HK-2 (cell line): ENCODE measurements at regions not wholly inside any gene's neighbourhood (a gene's known extent, or its start where the extent isn't known, plus 50 kb on each side); places are given as distances from the start of the nearest gene placed in this dataset.
A peak's percentile ranks its signal among the peaks of the same experiment; 100 is the strongest.

ENCODE experiments used
- DNase-seq: peaks from one replicate; pipeline ENCODE4 v3.0.0-alpha.2; 2018; ENCODE audit not compliant: unreplicated experiment

DNA sequence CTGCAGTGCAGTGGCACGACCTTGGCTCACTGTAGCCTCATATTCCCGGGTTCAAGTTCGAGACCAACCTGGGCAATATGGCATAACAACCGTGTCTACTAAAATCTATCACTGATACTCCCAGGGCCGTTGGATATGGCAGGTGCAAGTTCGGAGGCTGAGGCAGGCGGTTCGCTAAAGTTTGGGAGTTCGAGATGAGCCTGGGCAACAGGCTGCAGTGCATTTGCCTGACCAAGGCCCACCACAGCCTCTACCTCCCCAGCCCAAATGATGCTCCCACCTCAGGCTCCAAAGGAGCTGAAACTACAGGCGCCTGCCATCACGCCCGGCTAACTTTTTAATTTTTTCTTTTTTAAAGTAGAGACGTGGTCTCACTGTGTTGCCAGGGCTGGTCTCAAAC lies 177.1 kb upstream of the ALG10B start:
- DNase-seq: no peak

DNA sequence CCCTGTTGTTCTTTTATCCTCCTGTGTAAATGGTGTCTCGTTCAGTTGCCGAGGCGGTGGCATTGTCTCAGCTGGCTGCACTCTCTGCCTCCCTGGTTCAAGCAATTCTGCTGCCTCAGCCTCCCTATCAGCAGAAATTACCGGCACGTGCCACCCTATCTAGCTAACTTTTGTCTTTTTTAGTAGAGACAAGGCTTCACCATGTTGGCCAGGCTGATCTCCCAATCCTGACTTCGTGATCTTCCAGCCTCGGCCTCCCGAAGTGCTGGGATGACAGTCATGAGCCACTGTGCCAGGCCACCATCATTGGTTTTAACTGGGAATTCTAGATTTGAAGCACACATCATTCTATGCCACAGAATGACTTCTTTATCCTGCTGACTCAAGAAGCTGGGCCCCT lies 175.3 kb upstream of the ALG10B start:
- no peak for DNase-seq

DNA sequence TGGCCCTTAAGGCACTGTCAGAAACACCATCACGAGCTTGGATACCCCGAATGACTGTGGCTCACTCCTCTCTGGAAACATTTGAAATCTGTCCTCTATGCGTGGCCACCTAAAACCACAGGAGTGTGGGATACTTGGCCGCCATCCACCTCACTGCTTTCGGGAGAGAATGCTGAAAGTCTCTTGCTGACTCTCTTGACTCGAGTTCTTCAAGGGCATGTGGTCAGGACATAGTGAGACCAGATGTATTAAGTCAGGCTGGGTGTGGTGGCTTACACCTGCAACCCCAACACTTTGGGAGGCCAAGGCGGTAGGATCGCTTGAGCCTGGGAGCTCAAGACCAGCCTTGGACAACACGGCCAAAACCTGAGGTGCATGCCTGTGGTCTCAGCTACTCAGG lies 174.7 kb upstream of the ALG10B start:
- DNase-seq: no peak

DNA sequence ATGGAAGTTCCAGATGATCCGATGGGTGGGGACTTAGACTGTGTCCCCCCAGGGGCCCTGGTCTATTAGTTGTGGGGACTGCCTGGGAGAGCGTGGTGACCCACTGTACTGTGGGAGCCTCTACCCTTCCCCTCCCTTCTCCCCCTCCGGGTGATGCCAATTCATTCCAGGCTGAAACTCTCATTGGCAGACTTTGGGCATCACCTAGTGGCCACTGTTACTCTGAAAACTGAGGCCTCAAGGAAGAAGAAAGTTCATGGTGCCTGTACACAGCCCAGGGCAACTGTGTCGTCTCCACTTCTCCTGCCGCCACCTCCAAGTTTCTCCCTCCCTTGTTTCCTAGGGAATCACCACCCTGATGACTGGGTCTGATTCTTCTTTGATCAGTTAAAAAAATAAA lies 173.6 kb upstream of the ALG10B start:
- no peak for DNase-seq

DNA sequence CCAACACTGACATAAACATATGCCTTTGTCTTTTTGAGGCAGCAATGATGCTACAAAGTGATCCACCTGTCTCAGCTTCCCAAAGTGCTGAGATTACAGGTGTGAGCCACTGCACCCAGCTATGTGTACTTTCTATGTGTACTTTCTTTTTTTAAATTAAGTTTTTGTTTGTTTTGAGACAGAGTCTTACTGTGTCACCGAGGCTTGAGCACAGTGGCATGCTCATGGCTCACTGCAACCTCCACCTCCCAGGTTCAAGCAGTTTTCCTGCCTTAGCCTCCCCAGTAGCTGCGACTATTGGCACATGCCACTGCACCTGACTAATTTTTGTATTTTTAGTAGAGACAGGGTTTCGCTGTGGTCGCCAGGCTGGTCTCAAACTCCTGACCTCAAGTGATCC lies 172.5 kb upstream of the ALG10B start:
- DNase-seq: no peak

DNA sequence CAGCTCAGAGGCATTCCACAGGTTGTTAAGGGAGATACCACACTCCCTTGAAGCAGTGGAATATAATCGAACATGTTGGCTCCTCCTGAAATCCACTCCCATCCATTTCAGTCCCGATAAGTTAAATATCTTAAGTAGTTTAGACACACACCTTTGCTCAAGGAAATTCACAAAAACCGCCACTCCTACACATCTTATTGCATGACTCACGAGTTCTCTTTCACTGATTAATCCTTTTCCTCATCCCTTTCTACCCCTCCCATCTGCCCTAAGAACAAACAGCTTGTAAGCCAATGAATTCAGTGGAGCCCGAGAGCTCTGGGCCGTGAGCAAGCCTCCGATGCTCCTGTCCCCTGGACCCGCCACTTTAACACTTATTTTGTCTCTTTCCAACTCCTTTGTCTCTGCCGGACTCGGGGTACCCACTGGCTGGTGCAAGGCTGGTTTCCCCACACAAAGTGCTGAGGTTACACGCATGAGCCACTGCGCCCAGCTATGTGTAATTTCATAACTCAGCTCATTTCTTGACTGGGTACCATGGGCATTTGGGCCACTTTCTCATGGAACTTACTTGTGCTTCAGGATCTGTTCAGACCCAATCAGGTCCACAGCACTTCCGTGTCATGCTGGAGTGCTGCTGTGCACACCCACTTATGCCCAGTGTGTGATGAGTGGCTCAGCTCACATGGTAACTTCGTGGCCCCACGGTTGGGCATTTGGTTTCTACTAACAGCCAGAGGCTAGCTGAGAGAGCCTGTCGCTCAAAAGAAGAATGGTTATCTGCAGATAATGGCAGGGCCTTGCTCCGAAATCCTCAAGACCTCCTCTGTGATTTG lies 171.8 kb upstream of the ALG10B start:
- DNase-seq: peak; percentile 47

DNA sequence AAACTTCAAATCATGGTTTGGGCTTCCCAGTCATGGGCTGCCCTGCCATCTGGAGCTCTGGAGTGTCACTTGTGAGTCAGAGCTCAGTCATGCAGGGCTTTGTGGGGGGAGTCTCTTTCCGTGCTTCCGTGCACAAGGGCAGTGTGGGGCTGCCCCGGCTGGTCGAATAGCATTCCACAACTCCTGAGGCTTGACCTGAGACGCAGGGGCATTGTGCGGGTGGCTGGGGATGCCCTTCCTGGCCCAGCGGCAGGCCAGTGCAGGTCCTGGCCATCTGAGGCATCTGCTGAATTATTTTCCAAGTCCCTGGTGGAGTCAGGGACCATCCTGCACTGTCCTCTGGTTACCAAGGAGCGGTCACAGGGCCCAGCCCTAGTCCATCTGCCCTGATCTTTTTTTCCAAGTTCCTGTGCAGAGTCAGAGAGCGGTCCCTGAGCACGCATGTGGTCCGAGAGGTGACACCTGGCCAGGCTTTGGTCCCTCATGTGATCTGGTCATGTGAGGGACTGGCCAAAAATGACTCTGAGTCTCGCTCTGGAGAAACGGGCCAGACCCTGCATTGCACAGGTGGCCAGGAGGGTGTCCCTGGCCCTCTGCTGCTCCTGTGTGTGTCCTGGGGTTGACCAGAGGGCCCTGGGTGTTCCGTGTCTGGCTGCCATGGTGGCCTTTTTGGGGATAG lies 167.0 kb upstream of the ALG10B start:
- peak; percentile 92 for DNase-seq

DNA sequence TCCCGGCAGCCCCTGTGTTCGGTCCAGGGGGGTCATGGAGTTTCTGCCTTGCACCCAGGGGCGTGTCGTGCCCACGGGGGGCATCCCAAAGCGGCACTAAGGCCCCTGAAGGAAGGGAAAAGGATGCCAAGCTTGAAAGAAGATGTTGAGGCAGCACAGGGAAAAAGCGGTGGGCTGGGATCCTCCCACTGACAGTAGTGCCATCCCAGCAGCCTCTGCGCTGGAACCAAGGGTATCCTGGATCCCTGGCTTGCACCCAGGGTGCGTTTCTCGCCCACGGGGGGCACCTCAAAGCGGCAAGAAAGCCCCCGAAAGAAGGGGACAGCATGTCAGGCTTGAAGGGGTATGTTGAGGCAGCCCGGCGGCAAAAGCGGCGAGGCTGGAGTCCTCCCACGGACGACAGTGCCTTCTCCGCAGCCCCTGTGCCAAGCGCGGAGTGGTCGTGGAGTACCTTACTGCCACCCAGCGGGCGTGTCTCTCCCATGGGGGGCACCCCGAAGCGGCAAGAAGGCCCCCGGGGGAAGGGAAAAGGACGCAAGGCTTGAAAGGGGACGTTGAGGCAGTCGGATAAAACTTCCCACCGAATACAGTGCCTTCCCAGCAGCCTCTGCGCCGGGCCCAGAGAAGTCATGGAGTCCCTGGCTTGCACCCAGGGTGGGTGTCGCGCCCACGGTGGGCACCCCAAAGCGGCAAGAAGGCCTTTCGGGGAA lies 164.4 kb upstream of the ALG10B start:
- no peak for DNase-seq

DNA sequence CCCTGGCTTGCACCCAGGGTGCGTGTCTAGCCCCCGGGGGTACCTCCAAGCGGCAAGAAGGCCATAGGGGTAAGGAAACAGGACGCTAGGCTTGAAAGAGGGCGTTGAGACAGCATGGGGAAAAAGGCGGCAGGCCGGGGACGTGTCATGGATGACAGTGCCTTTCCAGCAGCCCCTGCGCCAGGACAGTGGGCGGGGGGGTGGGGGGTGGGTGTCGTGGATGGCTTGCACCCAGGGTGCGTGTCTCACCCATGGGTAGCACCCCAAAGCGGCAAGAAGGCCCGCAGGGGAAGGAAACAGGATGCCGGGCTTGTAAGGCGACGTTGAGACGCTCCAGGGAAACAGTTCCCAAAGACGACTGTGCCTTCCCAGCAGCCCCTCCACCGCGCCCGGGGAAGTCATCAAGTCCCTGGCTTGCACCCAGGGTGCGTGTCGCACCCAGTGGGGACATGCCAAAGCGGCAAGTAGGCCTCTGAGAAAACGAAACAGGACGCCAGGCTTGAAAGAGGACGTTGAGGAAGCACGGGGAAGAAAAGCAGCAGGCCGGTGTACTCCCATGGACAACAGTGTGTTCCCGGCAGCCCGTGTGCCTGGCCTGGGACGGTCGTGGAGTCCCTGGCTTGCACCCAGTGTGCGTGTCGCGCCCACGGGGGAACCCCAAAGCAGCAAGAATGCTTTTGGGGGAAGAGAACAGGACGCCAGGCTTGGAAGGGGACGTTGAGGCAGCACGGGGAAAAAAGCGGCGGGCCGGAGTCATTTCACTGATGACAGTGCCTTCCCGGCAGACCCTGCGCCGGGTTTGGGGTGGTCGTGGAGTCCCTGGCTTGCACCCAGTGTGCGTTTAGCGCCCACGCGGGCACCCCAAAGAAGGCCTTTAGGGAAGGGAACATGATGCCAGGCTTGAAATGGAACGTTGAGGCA lies 163.5 kb upstream of the ALG10B start:
- DNase-seq: no peak

DNA sequence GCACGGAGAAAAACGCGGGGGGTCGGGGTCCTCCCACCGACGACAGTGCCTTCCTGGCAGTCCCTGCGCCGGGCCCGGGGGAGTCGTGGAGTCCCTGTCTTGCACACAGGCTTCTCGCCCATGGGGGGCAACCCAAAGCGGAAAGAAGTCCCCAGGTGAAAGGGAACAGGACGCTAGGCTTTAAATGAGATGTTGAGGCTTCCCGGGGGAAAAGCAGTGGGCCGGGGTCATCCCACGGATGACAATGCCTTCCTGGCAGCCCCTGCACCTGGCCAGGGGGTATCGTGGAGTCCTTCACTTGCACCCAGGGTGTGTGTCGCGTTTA lies 162.9 kb upstream of the ALG10B start:
- no peak for DNase-seq

DNA sequence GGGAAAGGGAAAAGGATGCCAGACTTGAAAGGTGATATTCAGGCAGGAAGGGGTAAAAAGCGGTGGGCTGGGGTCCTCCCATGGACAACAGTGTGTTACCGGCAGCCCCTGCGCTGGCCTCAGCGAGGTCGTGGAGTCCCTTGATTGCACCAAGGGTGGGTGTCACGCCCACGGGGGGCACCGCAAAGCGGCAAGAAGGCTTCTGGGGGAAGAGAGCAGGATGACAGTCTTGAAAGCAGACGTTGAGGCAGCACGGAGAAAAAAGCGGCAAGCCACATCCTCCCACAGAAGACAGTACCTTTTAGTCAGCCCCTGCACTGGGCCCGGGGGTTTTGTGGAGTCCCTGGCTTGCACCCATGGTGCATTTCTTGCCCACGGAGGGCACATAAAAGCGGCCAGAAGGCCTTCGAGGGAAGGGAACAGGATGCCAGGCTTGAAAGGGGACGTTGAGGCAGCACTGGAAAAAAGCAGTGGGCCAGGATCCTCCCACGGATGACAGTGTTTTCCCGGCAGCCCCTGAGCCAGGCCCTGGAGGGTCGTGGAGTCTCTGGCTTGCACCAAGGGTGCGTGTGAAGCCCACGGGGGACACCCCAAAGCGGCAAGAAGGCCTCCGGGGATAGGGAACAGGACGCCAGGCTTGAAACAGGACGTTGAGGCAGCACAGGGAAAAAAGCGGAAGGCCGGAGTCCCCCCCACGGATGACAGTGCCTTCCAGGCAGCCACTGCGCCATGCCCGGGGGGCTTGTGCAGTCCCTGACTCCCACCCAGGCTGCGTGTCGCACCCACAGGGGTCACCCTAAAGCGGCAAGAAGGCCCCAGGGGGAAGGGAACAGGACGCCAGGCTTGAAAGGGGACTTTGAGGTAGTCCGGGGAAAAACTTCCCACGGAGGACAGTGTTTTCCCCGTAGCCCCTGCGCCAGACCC lies 162.2 kb upstream of the ALG10B start:
- no peak for DNase-seq

DNA sequence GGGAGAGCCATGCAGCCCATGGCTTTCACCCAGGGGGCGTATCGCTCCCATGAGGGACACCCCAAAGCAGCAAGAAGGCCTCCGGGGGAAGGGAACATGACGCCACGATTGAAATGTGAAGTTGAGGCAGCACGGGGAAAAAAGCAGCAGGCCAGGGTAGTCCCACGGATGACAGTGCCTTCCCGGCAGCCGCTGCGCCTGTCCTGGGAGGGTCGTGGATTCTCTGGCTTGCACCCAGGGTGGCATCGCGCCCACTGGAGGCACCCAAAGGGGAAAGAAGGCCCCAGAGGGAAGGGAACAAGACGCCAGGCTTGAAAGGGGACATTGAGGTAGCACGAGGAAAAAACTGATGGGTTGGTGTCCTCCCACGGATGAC lies 161.6 kb upstream of the ALG10B start:
- DNase-seq: no peak

DNA sequence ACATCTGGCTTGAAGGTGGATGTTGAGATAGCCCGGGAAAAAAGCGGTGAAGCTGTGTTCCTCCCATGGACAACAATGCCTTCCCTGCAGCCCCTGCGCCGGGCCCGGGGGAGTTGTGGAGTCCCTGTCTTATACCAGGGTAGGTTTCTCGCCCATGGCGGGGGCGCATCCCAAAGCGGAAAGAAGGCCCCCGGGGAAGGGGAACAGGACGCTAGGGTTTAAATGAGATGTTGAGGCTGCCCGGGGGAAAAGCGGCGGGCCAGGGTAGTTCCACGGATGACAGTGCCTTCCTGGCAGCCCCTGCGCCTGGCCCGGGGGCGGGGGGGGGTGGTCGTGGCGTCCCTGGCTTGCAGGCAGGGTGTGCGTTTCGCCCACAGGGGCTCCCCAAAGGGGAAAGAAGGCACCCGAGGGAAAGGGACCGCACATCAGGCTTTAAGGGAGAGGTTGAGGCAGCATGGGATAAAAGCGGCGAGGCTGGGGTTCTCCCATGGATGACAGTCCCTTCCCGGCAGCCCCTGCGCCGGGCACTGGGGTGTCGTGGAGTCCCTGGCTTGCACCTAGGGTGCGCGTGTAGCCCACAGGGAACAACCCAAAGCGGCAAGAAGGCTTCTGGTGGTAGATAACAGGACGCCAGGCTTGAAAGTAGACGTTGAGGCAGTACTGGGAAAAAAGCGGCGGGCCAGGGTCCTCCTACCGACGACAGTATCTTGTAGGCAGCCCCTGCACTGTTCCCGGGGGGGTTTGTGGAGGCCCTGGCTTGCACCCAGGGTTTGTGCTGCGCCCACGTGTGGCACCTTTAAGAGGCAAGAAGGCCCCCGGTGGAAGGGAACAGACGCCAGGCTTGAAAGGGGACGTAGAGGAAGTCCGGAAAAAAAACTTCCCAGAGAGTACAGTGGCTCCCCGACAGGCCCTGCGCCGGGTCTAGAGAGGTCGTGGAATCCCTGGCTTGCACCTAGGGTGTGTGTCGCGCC lies 160.8 kb upstream of the ALG10B start:
- DNase-seq: no peak

DNA sequence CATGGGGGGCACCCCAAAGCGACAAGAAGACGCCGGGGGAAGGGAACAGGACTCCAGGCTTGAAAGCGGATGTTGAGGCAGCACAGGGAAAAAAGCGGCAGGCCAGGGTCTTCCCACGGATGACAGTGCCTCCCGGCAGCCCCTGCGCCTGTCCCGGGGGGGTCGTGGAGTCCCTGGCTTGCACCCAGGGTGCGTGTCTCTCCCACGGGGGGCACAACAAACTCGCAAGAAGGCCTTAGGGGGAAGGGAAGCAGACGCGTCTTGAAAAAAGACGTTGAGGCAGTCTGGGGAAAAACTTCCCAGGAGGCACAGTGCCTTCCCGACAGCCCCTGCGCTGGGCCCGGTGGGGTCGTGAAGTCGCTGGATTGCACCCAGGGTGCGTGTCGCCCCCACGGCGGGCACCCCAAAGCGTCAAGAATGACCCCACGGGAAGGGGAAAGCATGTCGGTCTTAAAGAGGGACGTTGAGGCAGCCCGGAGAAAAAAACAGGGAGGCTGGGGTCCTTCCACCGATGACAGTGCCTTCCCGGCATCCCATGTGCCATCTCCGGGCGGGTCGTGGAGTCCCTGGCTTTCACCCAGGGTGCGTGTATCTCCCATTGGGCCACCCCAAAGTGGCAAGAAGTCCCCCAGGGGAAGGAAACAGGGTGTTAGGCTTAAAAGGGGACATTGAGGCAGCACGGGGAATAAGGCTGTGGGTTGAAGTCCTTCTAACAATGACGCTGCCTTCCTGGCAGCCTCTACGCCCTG lies 159.9 kb upstream of the ALG10B start:
- no peak for DNase-seq

DNA sequence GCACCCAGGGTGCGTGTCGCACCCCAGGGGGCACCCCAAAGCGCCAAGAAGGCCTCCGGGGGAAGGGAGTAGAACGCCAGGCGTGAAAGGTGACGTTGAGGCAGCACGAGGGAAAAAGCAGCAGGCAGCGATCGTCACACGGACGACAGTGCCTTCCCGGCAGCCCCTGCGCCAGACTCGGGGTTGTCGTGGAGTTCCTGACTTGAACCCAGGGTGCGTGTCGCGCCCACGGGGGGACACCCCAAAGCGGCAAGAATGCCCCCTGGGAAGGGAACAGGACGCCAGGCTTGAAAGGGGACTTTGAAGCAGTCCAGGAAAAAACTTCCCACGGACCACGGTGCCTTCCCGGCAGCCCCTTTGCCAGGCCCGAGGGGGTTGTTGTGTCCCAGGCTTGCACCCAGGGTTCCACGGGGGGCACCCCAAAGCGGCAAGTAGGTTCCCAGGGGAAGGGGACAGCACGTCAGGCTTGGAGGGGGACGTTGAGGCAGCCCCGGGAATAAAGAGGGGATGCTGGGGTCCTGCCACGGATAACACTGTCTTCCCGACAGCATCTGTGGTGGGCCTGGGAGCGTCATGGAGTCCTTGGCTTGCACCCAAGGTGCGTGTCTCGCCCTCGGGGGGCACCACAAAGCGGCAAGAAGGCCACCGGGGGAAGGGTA lies 159.2 kb upstream of the ALG10B start:
- no peak for DNase-seq

DNA sequence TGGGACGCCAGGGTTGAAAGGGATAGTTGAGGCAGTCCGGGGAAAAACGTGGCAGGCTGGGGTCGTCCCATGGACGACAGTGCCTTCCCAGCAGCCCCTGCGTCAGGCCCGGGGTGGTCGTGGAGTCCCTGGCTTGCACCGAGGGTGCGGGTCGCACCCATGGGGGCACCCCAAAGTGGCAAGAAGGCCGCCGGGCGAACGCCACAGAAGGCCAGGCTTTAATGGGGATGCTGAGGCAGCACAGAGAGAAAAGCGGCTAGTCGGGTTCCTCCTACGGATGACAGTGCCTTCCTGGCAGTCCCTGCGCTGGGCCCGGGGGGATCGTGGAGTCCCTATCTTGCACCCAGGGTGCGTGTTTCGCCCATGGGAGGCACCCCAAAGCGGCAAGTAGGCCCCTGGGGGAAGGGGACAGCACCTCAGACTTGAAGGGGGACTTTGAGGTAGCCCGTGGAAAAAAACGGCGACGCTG lies 158.6 kb upstream of the ALG10B start:
- no peak for DNase-seq

DNA sequence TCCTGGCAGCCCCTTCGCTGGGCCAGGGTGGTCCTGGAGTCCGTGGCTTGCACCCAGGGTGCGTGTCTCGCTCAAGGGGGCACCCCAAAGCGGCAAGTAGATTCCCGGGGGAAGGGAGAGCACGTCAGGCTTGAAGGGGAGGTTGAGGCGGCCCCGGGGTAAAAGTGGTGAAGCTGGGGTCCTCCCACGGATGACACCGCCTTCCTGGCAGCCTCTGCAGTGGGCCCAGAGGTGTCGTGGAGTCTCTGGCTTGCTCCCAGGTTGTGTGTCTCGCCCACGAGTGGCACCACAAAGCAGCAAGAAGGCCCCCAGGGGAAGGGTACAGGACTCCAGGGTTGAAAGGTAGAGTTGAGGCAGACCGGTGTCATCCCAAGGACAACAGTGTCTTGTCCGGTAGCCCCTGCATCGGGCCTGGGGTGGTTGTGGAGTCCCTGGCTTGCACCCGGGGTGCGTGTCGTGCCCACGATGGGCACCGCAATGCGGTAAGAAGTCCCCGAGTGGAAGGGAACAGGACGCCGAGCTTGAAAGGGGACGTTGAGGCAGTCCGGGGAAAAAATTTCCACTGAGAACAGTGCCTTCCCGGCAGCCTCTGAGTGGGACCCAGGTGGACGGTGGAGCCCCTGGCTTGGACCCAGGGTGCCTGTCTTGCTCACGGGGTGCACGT lies 158.0 kb upstream of the ALG10B start:
- no peak for DNase-seq

DNA sequence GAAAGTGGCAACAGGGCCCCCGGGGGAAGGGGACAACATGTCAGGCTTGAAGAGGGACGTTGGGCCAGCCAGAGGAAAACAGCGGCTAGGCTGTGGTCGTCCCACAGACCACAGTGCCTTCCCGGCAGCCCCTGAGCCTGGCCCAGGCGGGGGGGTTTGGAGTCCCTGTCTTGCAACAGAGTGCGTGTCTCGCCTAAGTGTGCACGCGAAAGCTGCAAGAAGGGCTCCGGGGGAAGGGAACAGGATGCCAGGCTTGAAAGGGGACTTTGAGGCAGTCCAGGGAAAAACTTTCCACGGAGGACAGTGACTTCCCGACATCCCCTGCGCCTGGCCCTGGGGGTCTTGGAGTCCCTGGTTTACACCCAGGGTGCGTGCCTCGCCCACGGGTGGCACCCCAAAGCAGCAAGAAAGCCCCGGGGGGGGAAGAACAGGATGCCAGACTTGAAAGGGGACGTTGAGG lies 157.5 kb upstream of the ALG10B start:
- DNase-seq: no peak
